Gastroesophageal sphincter (tissue), 4 donors: ENCODE measurements at regions not wholly inside any gene's neighbourhood (a gene's known extent, or its start where the extent isn't known, plus 50 kb on each side); places are given as distances from the start of the nearest gene placed in this dataset.

Source experiments
- ATAC-seq: fragments of 150-250 bp; one replicate; pipeline ENCODE4 v1.9.1; 2016; ENCODE audit warnings: mild to moderate bottlenecking, moderate library complexity
- H3K27ac ChIP-seq, 4 donors: fragments of 200-600 bp; sonication (generic) in 3 of 4; 1 replicate in 3 of 4; 2 replicates in 1 of 4; pipeline ENCODE4 v1.5.1; 2016 to 2019
- H3K27me3 ChIP-seq: fragments of 200-600 bp; sonication (generic); one replicate; pipeline ENCODE4 v1.5.1; 2019
- H3K36me3 ChIP-seq, 2 donors: fragments of 200-600 bp; sonication (generic); one replicate each; pipeline ENCODE4 v1.5.1; 2019; ENCODE audit warnings: control low read depth in 1 of 2
- H3K4me1 ChIP-seq, 3 donors: fragments of 200-600 bp; sonication (generic); 1 replicate in 2 of 3; 2 replicates in 1 of 3; pipeline ENCODE4 v1.5.1; 2016 to 2019; ENCODE audit warnings: control low read depth in 2 of 3
- H3K4me3 ChIP-seq, 2 donors: fragments of 200-600 bp; sonication (generic); one replicate each; pipeline ENCODE4 v1.5.1; 2019; ENCODE audit warnings: mild to moderate bottlenecking in 1 of 2, moderate library complexity in 1 of 2
- H3K9me3 ChIP-seq, 3 donors: fragments of 200-600 bp; sonication (generic); one replicate each; pipeline ENCODE4 v1.5.1; 2017 to 2019; ENCODE audit warnings: control low read depth in 2 of 3
- CTCF ChIP-seq, 4 experiments: fragments of 200-600 bp in 2 of 4; fragments of 450-650 bp in 2 of 4; sonication (generic) in 1 of 4; IDR thresholded peaks; one replicate each; pipeline ENCODE4 v1.5.1; 2017 to 2019; ENCODE audit warnings: antibody characterized with exemption in 4 of 4, mild to moderate bottlenecking in 2 of 4, moderate library complexity in 2 of 4
- EP300 ChIP-seq: sonication (generic); formaldehyde crosslinking; IDR thresholded peaks from one replicate; pipeline ENCODE4 v1.6.1; 2017; ENCODE audit warnings: antibody characterized with exemption, mild to moderate bottlenecking
- POLR2A ChIP-seq, 2 donors: fragments of 450-650 bp; IDR thresholded peaks; one replicate each; pipeline ENCODE4 v1.6.1; 2017; ENCODE audit warnings: antibody characterized with exemption in 2 of 2, mild to moderate bottlenecking in 2 of 2, moderate library complexity in 1 of 2
- POLR2AphosphoS5 ChIP-seq: sonication (generic); formaldehyde crosslinking; IDR thresholded peaks from one replicate; pipeline ENCODE4 v1.6.1; 2017; ENCODE audit warnings: antibody characterized with exemption
- WGBS, 2 donors: methylation state at CpG; one replicate each; pipeline ENCODE4 v1.1.5; 2018; ENCODE audit warnings: low coverage in 1 of 2; 5-methylcytosine and 5-hydroxymethylcytosine counted together

- Histone ChIP-seq H3K9me3 (no peaks in the 10 kb centered on the region), H3K36me3 (no peaks in the 10 kb centered on the region), H3K4me3 (no peak overlapping the region), H3K27me3 (no peaks in the 10 kb centered on the region), H3K4me1 (peaks cover 3 to 48% (median 16%) of the 10 kb centered on the region in 3 donors), H3K27ac (no peak overlapping the region)
- 77 to 83% methylated on average over 3 to 6 of the region's 6 CpGs for WGBS, 2 donors
- TF ChIP-seq EP300, result no peak
- ATAC-seq, result no peak
These were observed 351.7 kb upstream of the TNRC6C start for GRCh38 chr17:77606865-77607210.

GRCh38 chr17:77607606-77608005 lies 350.9 kb upstream of the TNRC6C start:
- Histone ChIP-seq H3K4me3 (no peak overlapping the region), H3K36me3 (no peaks in the 10 kb centered on the region), H3K27me3 (no peaks in the 10 kb centered on the region), H3K4me1 (peaks cover 2 to 41% (median 12%) of the 10 kb centered on the region in 3 donors), H3K9me3 (no peaks in the 10 kb centered on the region), H3K27ac (no peak overlapping the region)
- no peak for ATAC-seq
- TF ChIP-seq POLR2A (IDR thresholded peaks at IDR 0.05) (no peak), EP300 (no peak), POLR2AphosphoS5 (no peak), CTCF (IDR thresholded peaks at IDR 0.05) (no peak)
- 84 to 90% methylated on average over 4 to 8 of the region's 8 CpGs for WGBS, 2 donors

GRCh38 chr17:77608431-77608830 lies 350.1 kb upstream of the TNRC6C start:
- no peak overlapping the region for H3K4me3 ChIP-seq
- WGBS, 2 donors, result 83 to 91% methylated on average over 10 of the region's 10 CpGs
- H3K27me3 ChIP-seq, result no peaks in the 10 kb centered on the region
- TF ChIP-seq EP300 (no peak), POLR2AphosphoS5 (no peak), POLR2A (IDR thresholded peaks at IDR 0.05) (no peak), CTCF (IDR thresholded peaks at IDR 0.05) (no peak)
- H3K4me1 ChIP-seq, result peaks cover 0 to 32% (median 5%) of the 10 kb centered on the region in 3 donors
- ATAC-seq, result no peak
- H3K27ac ChIP-seq, result no peak overlapping the region
- H3K36me3 ChIP-seq, result no peaks in the 10 kb centered on the region
- no peaks in the 10 kb centered on the region for H3K9me3 ChIP-seq

- Histone ChIP-seq H3K4me3 (peak overlapping the region in 1 of 2 donors; percentile 6), H3K27ac (peak overlapping the region in 3 of 4 donors; percentile 22 to 44 (median 33)), H3K36me3 (no peaks in the 10 kb centered on the region), H3K9me3 (no peaks in the 10 kb centered on the region), H3K4me1 (peaks cover 0 to 28% (median 2%) of the 10 kb centered on the region in 3 donors), H3K27me3 (no peaks in the 10 kb centered on the region)
- ATAC-seq, result no peak
- 65 to 76% methylated on average over 19 to 24 of the region's 26 CpGs for WGBS, 2 donors
- TF ChIP-seq POLR2A (IDR thresholded peaks at IDR 0.05) (no peak), EP300 (no peak), CTCF (IDR thresholded peaks at IDR 0.05) (no peak), POLR2AphosphoS5 (peak; percentile 46)
These were observed 348.7 kb upstream of the TNRC6C start for GRCh38 chr17:77609553-77610517.

GRCh38 chr17:77610518-77610893 lies 348.0 kb upstream of the TNRC6C start:
- Histone ChIP-seq H3K27me3 (no peaks in the 10 kb centered on the region), H3K27ac (peak overlapping the region in 3 of 4 donors; percentile 22 to 44 (median 33)), H3K4me3 (peak overlapping the region in 1 of 2 donors; percentile 6), H3K9me3 (no peaks in the 10 kb centered on the region), H3K4me1 (peaks cover 0 to 33% (median 3%) of the 10 kb centered on the region in 3 donors), H3K36me3 (no peaks in the 10 kb centered on the region)
- TF ChIP-seq CTCF (IDR thresholded peaks at IDR 0.05) (no peak), POLR2A (IDR thresholded peaks at IDR 0.05) (no peak), POLR2AphosphoS5 (no peak), EP300 (no peak)
- 69 to 78% methylated on average over 5 of the region's 5 CpGs for WGBS, 2 donors
- no peak for ATAC-seq
